GM12891 (cell line): ENCODE measurements at regions not wholly inside any gene's neighbourhood (a gene's known extent, or its start where the extent isn't known, plus 50 kb on each side); places are given as distances from the start of the nearest gene placed in this dataset.

Experiments
- POLR2A ChIP-seq: IDR thresholded peaks from 2 replicates; pipeline ENCODE4 v1.6.1; 2011; ENCODE audit warnings: low read depth, low read length, control low read depth
- POLR2AphosphoS5 ChIP-seq: IDR thresholded peaks from 2 replicates; pipeline ENCODE4 v1.6.1; 2011; ENCODE audit warnings: low read depth, low read length, control low read depth
- SPI1 ChIP-seq: IDR thresholded peaks from 2 replicates; pipeline ENCODE4 v1.6.1; 2011; ENCODE audit warnings: low read depth, low read length, control low read depth

DNA sequence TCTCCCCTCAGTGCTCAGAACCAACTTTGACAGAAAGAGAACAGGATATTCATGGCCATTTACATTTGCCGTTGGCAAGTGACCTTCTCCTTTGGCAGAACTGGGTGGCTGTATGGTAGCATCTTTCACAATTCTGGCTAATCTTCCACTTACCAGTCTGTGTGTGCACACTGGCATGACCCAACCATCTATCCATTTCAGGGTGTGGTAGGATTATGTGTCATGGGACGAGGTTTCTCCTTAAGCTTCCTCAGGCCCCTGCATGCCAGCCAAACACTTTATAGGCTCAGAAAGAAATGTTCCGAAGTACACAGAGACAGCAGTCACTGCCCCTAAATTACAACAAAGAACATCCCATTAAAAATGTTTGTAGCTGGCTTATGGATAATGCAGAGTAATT, 497.1 kb downstream of the NFIB start:
- TF ChIP-seq POLR2AphosphoS5 (no peak), POLR2A (no peak), SPI1 (no peak)
